Astrocyte of the spinal cord (primary cell): ENCODE measurements at regions not wholly inside any gene's neighbourhood (a gene's known extent, or its start where the extent isn't known, plus 50 kb on each side); places are given as distances from the start of the nearest gene placed in this dataset.

Experiments used
- DNase-seq: peaks from one replicate; pipeline ENCODE4 v3.0.0; 2011; ENCODE audit warnings: low read depth, low spot score
- H3K4me3 ChIP-seq: 2 replicates; pipeline ENCODE4 v1.5.1; 2011; ENCODE audit warnings: low read depth, mild to moderate bottlenecking, low read length, moderate library complexity
- CTCF ChIP-seq: IDR thresholded peaks from 2 replicates; pipeline ENCODE4 v1.5.1; 2012; ENCODE audit warnings: low read depth, mild to moderate bottlenecking, low read length, inconsistent platforms
- in situ Hi-C: cut with HindIII; loops from 2 replicates; pipeline ENCODE4 v1.10.0; 2017; ENCODE audit warnings: low sequenced_read_pairs

- DNase-seq: peak; percentile 92
- peak overlapping the region; percentile 16 for H3K4me3 ChIP-seq
These were observed 239.4 kb upstream of the STK26 start for GRCh38 chrX:131783555-131784308.

GRCh38 chrX:131789664-131790063 is 233.4 kb upstream of the STK26 start:
- H3K4me3 ChIP-seq: no peak overlapping the region
- TF ChIP-seq CTCF: no peak
- in situ Hi-C loops: no loop called here
- no peak for DNase-seq

More at GRCh38 chrX:131783555-131784308, 239.4 kb upstream of the STK26 start:
- peak; percentile 39 for TF ChIP-seq CTCF
- in situ Hi-C loops: no loop called here

- no peak for DNase-seq
- peak overlapping the region; percentile 41 for H3K4me3 ChIP-seq
- in situ Hi-C loops: no loop called here
- TF ChIP-seq CTCF: no peak
These were observed 231.3 kb upstream of the STK26 start for GRCh38 chrX:131791608-131792355.

- in situ Hi-C loops: no loop called here
- peak overlapping the region; percentile 41 for H3K4me3 ChIP-seq
- peak; percentile 92 for DNase-seq
- TF ChIP-seq CTCF: peak; percentile 40
These were observed 230.7 kb upstream of the STK26 start for GRCh38 chrX:131792356-131792749.

GRCh38 chrX:131792789-131793462 is 230.2 kb upstream of the STK26 start:
- no peak for TF ChIP-seq CTCF
- DNase-seq: peak; percentile 93
- H3K4me3 ChIP-seq: peak overlapping the region; percentile 36
- in situ Hi-C loops: no loop called here

- no peak for DNase-seq
- H3K4me3 ChIP-seq: no peak overlapping the region
- no peak for TF ChIP-seq CTCF
- in situ Hi-C loops: no loop called here
These were observed 227.5 kb upstream of the STK26 start for GRCh38 chrX:131795442-131796229.
